ENCODE measurements at regions not wholly inside any gene's neighbourhood (a gene's known extent, or its start where the extent isn't known, plus 50 kb on each side); places are given as distances from the start of the nearest gene placed in this dataset.

DNA sequence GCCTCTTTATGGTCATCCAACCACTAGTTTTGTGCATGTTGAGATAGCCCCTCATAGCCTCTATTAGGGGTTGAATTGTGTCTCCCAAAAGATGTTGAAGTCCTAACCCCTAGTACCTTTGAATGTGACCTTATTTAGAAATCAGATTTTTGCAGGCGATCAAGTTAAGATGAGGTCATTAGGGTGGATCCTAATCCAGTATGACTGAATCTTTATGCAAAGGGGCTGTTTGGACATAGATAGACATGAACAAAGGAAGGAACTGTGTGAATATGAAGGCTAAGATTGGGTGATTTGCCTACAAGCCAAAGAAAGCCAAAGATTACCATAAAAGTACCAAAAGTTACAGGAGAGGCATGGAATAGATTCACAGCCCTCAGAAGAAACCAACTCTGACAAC is 209.6 kb downstream of the NUAK1 start:
- no peak for DNase-seq (ENCODE audit: low spot score)

GRCh38 chr12:105930557-105931503 is 207.9 kb downstream of the NUAK1 start:
- no peak for DNase-seq (ENCODE audit: low spot score)

DNA sequence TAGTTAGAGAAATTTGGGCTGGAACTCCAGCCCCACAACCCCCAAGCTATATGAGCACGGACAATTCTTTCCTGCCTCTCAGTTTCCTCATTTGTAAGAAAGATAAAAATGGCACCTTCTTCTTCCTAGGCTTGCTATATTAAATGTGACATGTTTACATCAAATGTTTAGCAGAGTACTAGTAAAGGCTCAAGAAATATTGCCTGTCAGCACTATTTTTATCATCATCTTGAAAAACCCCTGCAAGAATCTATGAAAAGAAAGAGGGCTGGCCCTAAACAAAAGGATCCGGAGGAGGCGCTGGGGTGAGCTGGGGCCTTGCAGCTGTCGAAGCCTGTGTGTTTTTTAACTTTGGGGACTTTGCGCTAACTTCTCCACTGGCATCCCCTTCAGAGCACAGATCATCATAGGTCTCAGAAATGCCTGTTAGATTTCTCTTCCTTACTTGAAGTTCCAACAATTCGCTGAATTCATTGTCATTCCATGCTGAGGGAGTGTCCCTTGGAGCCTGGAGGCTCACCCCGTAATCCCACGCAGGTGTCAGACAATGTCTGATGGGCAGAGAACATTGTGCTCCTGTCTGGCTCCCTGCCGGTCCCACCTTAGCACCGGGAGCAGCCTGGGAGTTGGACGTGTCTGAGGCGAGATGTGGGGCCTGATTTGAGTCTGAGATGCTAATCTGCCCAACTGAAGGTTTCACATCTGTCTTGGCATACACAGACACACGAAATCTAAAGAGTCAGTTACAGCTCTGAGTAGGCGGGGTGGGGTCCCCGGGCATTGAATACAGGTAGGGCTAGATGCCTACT is 206.8 kb downstream of the NUAK1 start:
- DNase-seq (ENCODE audit: low spot score) = no peak

- DNase-seq (ENCODE audit: low spot score) = peak; percentile 40
Observed at GRCh38 chr12:105933671-105934665, 204.8 kb downstream of the NUAK1 start.

GRCh38 chr12:105935106-105935505 is 203.6 kb downstream of the NUAK1 start:
- DNase-seq (ENCODE audit: low spot score) = peak; percentile 22

DNA sequence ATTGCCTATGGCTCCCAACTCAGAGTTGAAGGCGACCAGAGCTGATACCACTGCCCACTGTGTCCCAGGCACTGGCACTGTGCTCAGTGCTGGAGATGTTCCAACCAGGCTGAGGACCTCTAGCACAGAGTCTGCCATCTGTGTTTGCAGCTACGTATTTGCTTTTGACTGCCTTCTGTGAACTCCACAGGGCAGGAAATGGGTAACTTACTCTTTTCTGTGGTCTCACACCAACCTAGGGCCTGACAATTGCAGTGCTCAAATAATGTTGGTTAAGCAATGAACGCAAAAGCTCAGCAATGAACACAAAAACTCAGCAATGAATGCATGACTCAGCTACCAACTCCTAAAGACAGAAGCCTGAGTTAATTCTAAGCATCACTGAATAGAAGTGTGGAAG is 202.8 kb downstream of the NUAK1 start:
- DNase-seq (ENCODE audit: low spot score) = peak; percentile 24

GRCh38 chr12:105936496-105936895 is 202.3 kb downstream of the NUAK1 start:
- peak; percentile 24 for DNase-seq (ENCODE audit: low spot score)

- peak; percentile 31 for DNase-seq (ENCODE audit: low spot score)
Observed at GRCh38 chr12:105937009-105937408, 201.7 kb downstream of the NUAK1 start.

DNA sequence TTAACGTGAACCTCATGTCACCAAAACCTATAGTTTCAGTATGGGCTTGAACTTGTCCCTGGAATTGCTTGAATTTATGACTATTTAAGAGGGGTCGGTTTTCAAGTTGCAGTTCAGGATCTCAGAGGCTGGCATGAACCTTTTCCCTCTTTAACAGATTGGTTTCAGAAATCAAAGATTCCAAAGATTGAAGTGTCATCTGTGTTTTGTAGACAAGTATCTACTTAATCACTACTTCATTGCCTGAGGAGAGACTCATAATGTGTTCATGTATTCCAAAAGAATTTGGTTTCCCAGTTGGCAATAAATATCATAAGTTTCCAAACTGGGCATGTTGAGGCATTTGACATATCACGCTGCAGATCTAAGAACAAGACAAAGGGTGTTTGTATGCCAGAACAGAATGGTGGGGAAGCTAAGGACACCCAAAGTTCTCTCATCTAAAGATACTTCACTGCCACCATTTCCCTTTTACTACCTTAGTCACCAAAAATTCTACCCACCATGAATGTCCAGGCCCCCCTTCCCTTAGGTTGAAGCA is 199.5 kb downstream of the NUAK1 start:
- no peak for DNase-seq (ENCODE audit: low spot score)

GRCh38 chr12:105942281-105942680 is 196.5 kb downstream of the NUAK1 start:
- no peak for DNase-seq (ENCODE audit: low spot score)

GRCh38 chr12:105943525-105943924 is 195.2 kb downstream of the NUAK1 start:
- DNase-seq (ENCODE audit: low spot score) = peak; percentile 21

DNA sequence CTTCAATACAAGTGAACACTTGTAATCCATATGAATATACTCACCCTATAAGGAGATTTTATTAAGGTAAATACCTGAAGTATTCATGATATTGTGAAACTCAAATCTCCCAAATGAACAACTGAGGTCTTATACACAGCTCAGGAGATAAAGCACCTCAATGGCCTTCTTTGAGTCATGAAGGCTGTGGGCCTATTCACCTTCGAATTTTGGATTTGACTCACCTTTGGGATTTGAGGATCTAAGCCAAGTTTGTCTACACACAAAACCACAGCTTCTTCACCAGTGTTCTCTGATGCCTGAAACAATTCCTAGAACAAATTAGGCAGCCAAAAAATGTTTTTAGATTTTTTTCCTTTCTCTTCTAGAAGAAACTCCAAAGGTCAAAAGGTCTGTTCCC is 194.1 kb downstream of the NUAK1 start:
- peak; percentile 3 for DNase-seq (ENCODE audit: low spot score)

DNA sequence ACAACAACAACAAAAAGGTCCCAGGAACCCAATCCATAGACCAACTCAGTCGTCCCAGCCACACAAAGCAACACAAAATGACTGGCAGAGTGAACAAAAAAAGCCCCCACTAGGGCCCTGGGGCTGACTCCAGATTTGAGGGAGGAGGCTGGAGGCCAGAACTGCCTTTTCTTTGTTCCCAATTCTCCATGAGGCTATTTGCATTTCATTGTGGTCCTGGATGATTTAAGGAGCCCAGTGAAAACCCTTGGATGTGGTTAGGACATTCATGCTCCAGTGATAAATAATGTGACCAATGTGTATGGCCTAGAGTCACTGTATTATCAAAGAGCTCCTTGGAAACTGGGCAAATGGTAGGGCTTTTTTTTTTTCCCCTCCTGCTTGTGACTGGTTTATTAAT is 192.9 kb downstream of the NUAK1 start:
- DNase-seq (ENCODE audit: low spot score) = peak; percentile 42

GRCh38 chr12:105946493-105946901 is 192.3 kb downstream of the NUAK1 start:
- DNase-seq (ENCODE audit: low spot score) = peak; percentile 44

DNA sequence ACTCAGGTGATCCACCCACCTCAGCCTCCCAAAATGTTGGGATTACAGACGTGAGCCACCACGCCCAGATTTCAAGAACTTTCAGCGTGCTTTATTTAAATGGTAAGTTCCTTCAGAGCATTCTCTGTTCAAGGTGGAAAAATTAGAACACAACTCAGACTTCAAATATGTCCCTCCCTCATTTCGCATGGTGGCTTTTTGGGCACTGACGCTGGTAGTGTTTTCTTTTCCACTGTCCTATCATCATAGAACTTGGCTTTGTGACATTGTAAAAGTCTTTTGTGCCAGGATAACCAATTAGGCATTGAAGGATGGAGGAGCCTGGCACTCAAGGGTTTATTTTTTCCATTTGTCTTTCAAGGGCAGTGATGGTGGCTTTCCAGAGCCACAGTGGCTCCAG is 190.8 kb downstream of the NUAK1 start:
- peak; percentile 12 for DNase-seq (ENCODE audit: low spot score)

- DNase-seq (ENCODE audit: low spot score) = peak; percentile 11
Observed at GRCh38 chr12:105948331-105948730, 190.4 kb downstream of the NUAK1 start.

GRCh38 chr12:105949391-105949790 is 189.4 kb downstream of the NUAK1 start:
- DNase-seq (ENCODE audit: low spot score) = no peak

- DNase-seq (ENCODE audit: low spot score) = no peak
Observed at GRCh38 chr12:105951732-105952131, 187.0 kb downstream of the NUAK1 start.

DNA sequence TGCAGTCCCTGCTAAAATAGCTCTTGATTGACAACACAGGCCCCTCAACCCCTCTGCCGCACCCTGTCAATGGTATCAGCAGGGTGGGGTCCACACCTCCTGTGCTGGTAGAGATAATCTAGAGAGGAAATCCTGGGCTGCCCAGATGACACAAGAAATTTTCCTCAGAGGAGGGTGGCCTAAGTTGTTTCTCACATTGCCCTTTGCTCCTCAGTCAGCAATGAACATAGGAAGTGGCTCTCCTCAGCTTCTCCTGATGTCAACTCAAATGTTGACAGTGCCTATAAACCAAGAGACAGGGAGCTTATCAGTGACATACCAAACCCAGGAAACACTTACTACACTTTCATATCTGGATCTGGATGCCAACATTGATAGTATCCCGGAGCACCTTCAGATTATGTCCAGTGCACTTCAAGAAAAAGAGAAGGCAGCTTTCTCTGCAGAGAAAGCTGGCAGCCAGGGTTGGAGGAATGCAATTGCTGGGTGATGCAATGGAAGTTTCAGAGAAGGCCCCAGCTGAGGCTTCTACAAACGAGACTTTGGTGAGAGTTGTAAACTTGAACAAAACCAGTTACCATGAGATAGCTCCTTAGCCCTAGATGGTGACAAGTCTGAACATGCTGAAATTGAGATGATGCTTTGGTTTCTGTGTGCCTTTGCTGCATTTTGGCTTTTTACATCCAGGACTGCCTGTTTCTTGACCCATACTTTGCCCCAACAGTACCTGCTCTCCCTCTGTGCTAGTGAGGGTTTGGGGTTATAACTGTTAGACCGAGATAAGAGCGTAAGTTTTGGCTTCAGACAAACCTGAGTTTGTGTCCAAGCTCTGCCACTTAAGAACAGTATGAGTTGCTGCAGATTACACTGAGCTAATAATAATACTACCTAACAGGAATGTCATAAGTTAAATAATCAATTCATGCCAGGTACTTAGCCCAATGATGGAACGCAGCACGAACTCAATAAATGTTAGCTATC is 183.5 kb downstream of the NUAK1 start:
- DNase-seq (ENCODE audit: low spot score) = no peak

- DNase-seq (ENCODE audit: low spot score) = no peak
Observed at GRCh38 chr12:105955976-105956375, 182.8 kb downstream of the NUAK1 start.

Measured in ecto neural progenitor cell (in vitro differentiated cells).